ENCODE measurements at regions not wholly inside any gene's neighbourhood (a gene's known extent, or its start where the extent isn't known, plus 50 kb on each side); places are given as distances from the start of the nearest gene placed in this dataset.

- H3K27ac Mint-ChIP-seq = no peak overlapping the region
- no peak for TF ChIP-seq FOXP4 (CRISPR knock-in tag; IDR thresholded peaks at IDR 0.05)
- no peak for TF ChIP-seq ATF6 (CRISPR knock-in tag; IDR thresholded peaks at IDR 0.05)
- TF ChIP-seq ESRRA (CRISPR knock-in tag; IDR thresholded peaks at IDR 0.05; ENCODE audit: borderline replicate concordance) = no peak
- no peak for TF ChIP-seq FOXK1 (CRISPR knock-in tag; IDR thresholded peaks at IDR 0.05)
- no peak for TF ChIP-seq STAT6 (CRISPR knock-in tag; conservative IDR thresholded peaks at IDR 0.05; ENCODE audit: low read depth)
- no peak for TF ChIP-seq USF2 (CRISPR knock-in tag; IDR thresholded peaks at IDR 0.05)
- TF ChIP-seq E2F1 (CRISPR knock-in tag; IDR thresholded peaks at IDR 0.05) = no peak
- peaks cover 25% of the 10 kb centered on the region for H3K36me3 Mint-ChIP-seq
- no peaks in the 10 kb centered on the region for H3K4me1 Mint-ChIP-seq
- peaks cover 54% of the 10 kb centered on the region for H3K9me3 Mint-ChIP-seq
- DNase-seq (ENCODE audit: low spot score) = no peak
- ATAC-seq = no peak
- H3K27me3 Mint-ChIP-seq (ENCODE audit: low read depth) = peaks cover 3% of the 10 kb centered on the region; the same call in 1 of the 2 replicates
- ChIA-PET CTCF (no interaction called here), POLR2A (no interaction called here)
- no peak overlapping the region for H3K4me3 Mint-ChIP-seq
Measured at GRCh38 chr11:37558619-37559210, 960.7 kb upstream of the RAG2 start.

GRCh38 chr11:37557990-37558389 lies 960.0 kb upstream of the RAG2 start:
- H3K27ac Mint-ChIP-seq = no peak overlapping the region
- TF ChIP-seq OVOL2 (CRISPR knock-in tag; IDR thresholded peaks at IDR 0.05; ENCODE audit: borderline replicate concordance) = no peak
- no peak for TF ChIP-seq ZMAT4 (CRISPR knock-in tag; IDR thresholded peaks at IDR 0.05)
- peaks cover 28% of the 10 kb centered on the region for H3K36me3 Mint-ChIP-seq
- no peak overlapping the region for H3K4me3 Mint-ChIP-seq
- peaks cover 58% of the 10 kb centered on the region for H3K9me3 Mint-ChIP-seq
- DNase-seq (ENCODE audit: low spot score) (no peak), ATAC-seq (no peak)
- H3K27me3 Mint-ChIP-seq (ENCODE audit: low read depth) = peaks cover 3% of the 10 kb centered on the region; the same call in 1 of the 2 replicates
- H3K4me1 Mint-ChIP-seq = no peaks in the 10 kb centered on the region
- CTCF ChIA-PET = no interaction called here
- POLR2A ChIA-PET = no interaction called here

- Mint-ChIP-seq H3K4me3 (no peak overlapping the region), H3K9me3 (peaks cover 67% of the 10 kb centered on the region), H3K36me3 (peaks cover 34% of the 10 kb centered on the region), H3K27me3 (ENCODE audit: low read depth) (peaks cover 3% of the 10 kb centered on the region; the same call in 1 of the 2 replicates), H3K27ac (no peak overlapping the region), H3K4me1 (no peaks in the 10 kb centered on the region)
- TF ChIP-seq SP1 (CRISPR knock-in tag; conservative IDR thresholded peaks at IDR 0.05) (no peak), TEAD1 (CRISPR knock-in tag; IDR thresholded peaks at IDR 0.05) (no peak), CTCF (IDR thresholded peaks at IDR 0.05) (no peak), ETV6 (CRISPR knock-in tag; IDR thresholded peaks at IDR 0.05) (no peak), EMX1 (CRISPR knock-in tag; IDR thresholded peaks at IDR 0.05) (no peak)
- no peak for ATAC-seq
- ChIA-PET CTCF (no interaction called here), POLR2A (no interaction called here)
- DNase-seq (ENCODE audit: low spot score) = no peak
Measured at GRCh38 chr11:37552284-37552683, 954.2 kb upstream of the RAG2 start.

All from WTC11 (cell line).